ENCODE measurements at regions not wholly inside any gene's neighbourhood (a gene's known extent, or its start where the extent isn't known, plus 50 kb on each side); places are given as distances from the start of the nearest gene placed in this dataset.

DNA sequence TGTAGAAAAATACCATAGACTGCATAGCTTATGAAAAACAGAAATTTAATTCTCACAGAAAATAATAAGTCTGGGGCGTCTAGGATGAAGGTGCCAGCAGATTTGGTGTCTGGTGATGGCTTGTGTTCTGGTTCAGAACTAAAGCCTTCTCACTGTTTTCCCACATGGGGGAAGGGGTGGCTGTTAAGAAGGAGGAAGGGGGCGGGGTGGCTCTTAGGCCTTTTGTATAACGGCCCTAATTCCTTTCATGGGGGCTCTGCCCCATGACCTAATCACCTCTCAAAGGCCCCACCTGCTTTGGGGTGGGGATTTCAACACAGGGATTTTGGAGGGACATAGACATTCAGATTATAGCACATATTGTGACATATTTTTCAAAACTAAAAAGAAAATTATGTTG, 173.2 kb upstream of the TECRL start:
- no peak for DNase-seq (ENCODE audit: low read depth)

DNA sequence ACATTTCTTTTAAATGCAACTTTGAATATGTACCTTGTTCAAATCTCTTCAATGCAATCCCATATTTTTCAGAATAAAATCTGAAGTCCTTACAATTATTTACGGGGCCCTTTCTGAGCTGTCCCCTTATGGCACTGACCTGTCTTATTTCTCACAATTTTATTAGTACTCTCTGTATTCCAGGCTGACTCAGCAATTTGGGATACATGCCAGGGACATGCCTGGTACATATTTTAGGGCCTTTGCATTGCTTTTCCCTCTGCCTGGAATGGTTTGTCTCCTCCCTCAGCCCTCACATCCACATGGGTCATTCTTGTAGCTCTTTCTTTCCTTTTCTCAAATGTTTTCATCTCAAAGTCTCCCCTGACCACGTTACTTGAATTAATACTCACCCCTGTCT, 172.2 kb upstream of the TECRL start:
- DNase-seq (ENCODE audit: low read depth), result peak; percentile 37

DNA sequence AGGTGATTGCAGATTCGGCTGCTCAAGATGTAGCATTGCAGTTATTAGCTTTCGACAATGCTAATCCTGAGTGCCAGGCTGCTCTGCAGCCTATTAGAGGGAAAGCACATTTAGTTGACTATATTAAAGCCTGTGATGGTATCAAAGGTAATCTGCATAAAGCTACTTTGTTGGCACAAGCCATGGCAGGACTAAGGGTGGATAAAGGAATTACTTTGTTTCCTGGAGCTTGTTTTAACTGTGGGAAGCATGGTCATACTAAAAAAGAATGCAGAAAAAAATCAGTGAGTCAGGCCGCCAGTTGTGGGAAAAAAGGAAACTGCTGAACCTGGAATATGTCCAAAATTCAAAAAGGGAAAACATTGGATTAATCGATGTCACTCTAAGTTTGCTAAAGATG, 154.9 kb upstream of the TECRL start:
- DNase-seq (ENCODE audit: low read depth), result no peak

DNA sequence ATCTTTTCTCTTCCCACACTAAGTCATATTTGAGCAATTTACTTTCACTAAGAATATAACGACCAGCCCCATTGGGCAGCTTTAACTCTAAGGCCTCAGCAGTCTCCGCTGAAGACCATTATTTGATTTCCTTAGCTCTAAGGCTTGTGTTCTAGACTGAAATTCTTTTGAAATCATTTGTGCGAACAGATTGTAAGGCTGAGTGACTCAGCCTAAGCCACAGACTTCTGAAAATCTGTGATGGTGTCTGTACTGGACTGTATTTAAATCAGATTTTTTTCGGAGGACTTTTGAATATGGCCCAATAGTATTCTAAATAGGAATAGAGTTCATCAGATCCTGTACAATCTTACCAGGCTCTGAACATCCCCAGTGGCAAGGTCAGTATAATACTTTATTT, 150.3 kb upstream of the TECRL start:
- no peak for DNase-seq (ENCODE audit: low read depth)

DNA sequence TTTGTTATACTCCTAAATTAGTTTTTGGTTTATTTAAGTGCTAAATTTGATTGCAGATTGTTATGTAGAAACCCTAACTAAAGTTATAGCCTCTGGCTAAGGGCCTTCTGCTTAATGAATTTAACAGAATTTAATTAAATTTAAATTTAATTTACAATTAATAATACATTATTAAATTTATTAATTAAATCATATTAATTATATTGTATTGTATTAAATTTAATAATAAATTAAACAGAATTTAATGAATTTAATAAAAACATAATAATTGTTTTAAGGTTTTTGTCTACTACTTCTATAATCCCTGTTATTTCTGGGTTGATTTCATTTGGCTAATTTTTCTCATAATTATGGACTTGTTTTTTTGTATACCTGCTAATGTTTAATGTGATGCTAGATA, 141.9 kb upstream of the TECRL start:
- no peak for DNase-seq (ENCODE audit: low read depth)

DNA sequence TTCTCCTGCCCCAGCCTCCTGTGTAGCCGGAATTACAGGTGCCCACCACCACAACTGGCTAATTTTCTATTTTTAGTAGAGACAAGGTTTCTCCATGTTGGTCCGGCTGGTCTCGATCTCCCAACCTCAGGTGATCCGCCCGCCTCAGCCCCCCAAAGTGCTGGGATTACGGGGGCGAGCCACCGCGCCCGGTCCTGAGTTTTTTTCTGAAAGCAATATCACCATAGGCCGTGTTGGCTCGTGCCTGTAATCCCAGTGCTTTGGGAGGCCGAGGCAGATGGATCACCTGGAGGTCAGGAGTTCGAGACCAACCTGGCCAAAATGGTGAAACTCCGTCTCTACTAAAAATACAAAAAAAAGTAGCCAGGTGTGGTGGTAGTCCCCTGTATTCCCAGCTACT, 136.3 kb upstream of the TECRL start:
- no peak for DNase-seq (ENCODE audit: low read depth)

DNA sequence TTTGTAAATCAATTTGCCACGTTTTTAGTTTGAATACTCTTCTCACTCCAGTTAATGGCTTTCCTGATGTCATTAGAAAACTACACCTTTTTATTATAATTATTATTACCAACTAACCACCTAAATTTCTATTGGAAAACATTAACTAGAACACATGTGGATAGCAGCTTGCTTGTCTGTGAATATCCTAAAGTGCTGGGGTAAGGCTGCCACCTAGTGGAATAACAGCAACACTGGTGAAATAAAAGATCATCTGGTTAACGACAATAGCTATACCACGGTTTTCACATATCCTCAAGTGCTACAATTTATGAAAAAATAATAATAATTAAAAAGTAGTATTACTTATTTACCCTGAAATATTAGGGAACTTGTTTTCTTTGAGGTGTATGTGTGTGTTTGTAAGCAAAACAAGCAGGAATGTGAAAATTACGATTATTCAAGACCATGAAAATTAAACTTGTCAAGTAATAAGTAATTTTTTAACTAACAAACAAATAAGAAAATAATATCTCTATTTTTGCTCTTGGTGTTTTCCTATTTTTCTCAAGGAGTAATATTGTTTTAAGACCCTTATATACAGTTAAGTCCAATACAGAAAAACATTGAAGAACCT, 130.1 kb upstream of the TECRL start:
- peak; percentile 67 for DNase-seq (ENCODE audit: low read depth)

DNA sequence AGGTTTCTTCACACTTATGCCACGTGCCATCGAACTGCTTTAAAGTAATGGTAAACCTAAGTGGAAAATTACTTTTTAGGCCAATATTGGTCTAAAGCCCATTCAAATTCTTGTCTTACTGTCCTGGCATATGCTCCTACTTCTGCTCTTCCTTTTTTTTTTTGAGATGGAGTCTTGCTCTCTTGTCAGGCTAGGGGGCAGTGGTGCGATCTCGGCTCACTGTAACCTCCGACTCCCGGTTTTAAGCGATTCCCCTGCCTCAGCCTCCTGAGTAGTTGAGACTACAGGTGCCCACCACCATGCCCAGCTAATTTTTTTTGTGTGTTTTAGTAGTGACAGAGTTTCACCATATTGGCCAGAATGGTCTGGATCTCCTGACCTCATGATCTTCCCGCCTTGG, 129.0 kb upstream of the TECRL start:
- no peak for DNase-seq (ENCODE audit: low read depth)

DNA sequence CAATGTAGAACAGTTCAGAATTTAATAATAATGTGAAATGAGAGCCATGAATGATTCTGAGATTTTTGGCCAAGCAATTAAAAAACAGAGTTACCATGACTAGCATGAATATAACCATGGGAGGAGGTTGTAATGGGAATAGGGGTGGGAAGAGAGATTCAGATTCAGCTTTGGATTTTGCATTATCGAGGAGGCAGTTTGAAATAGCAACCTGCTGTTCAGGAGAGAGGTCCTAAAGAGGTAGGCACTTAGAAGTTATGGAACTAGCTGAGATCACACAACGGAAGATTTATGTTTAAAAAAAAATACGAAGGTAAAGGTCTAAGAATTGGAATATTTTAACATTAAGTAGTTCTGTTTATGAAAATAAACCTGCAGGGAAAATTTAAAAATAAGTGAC, 124.4 kb upstream of the TECRL start:
- no peak for DNase-seq (ENCODE audit: low read depth)

DNA sequence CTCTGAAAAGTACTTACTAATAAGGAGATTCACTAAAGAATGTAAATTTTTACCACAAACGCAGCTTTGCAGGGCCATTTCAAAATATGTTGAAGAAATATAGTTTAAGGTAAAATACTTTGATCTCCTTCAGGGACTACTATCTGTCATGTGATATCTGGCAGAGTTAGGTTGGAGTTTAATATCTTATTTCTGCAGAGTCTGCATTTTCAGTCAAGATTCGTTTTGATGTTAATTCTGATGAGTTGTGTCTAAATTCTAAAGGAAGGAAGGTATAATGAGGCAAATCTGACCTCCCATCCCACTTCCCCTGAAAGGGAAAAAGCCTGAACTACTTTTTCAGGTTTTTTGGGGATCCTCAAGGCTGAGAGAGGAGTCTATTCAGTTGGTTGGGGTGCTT, 123.9 kb upstream of the TECRL start:
- DNase-seq (ENCODE audit: low read depth), result no peak

DNA sequence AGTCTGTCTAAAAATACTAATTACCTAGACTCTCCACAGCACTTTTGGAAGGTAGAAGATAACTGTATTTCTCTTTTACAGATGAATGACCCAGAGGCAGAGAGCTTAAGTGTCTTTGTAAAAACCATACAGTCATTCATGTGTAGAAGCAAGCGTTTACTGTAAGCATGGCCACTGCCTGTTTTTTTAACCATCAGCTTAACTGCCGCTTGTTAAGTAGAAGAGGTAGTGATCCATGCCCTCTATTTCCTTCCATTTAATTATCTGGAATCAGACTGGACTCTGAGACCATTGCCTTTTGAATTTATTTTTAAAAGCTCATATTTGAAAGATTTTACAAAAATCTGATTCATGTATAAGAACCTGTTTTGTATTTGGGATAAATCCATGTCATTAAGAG, 111.2 kb upstream of the TECRL start:
- no peak for DNase-seq (ENCODE audit: low read depth)

DNA sequence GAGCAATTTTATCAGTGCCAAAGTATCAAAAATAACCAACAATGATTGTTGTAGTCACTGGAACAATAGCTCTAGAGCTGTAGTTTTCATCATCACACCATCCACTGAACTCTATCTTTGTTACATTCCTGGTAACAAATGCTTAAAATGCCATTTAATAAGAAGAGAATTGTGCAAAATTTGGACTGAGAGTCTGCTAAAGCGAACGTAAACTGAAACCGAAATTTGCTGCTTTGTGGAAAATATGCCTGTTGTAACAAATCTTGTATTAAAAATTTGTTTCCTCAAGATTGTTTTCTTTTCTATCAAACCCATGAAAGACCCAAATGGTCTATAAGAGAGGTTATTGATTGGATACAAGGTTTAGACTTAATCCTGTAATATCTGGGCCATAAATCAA, 109.3 kb upstream of the TECRL start:
- no peak for DNase-seq (ENCODE audit: low read depth)

DNA sequence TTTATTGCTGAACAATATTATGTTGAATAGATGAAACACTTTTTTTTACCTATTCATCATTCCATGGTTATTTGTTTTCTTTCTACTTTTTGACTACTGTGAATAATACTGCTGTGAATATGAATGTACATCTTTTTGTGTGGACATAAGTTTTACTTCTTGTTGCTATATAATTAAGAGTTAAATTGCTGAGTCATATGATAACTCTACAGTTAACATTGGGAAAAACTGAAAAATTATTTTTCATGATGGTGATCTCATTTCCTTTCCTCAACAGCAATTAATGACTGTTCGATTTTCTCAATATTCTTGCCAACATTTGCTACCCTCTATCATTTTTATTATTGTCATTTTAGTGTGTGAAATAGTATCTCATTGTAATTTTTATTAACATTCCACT, 106.9 kb upstream of the TECRL start:
- DNase-seq (ENCODE audit: low read depth), result no peak

DNA sequence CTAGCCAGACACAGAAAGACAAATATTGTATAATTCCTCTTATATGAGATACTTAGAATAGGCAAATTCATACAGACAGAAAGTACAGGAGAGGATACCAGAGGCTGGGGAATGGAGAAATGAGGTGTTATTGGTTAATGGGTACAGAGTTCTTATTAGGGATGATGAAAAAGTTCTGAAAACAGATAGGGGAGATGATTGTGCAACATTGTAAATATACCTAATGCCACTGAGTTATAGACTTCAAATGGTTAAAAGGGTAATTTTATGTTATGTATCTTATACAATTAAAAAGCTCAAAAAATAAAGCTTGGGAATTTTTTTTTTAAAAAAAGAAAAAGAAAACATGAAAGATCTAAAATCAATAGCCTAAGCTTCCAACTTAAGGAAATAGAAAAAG, 98.8 kb upstream of the TECRL start:
- no peak for DNase-seq (ENCODE audit: low read depth)

DNA sequence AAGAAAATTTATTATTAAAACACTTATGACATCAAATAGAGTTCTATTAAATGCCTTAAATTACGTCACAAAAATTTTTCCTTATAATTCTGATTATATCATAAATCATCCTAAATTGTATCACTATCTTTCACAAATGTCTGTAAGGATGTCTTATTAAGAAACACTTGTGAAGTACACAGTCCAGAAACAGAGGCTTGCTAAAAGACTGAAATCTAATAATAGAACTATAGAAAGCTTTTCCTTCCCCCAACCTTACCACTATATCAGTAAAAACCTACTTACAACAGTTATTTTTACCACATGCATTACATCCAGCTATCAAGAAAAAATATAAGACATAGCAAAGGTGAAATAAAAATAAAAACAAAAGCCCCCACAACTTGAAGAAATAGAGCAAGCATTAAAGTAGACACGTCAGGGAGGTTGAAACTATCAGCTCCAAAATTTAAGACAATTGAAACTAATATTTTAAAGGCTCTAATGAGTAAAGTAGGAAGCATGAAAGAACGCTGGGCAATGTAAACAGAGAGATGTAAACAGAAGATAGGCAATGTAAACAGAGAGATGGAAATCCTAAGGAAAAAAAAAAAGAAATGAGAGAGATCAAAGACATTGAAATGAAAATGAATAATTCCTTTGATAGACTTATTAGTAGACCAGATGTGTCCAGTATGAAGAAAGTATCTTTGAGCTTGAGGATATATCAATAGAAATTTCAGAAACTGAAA, 94.9 kb upstream of the TECRL start:
- DNase-seq (ENCODE audit: low read depth), result no peak

DNA sequence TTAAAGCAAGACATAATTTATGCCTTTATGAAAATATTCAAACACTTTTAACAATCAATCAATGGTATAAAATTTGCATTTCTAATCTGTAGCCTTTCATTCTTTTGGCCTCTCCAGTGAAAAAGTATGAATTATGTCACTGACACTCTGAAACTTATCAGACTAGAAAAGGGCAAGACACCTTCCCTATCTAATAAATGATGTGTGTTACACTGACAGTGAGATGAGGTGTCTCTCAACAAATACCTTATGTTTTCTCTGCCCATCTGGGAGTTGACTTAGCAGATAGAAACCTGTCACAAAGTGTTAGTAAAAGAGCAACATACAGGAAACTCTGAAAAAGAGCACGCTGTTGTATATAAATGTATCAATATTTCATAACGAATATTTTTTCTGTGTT, 94.2 kb upstream of the TECRL start:
- DNase-seq (ENCODE audit: low read depth), result no peak

DNA sequence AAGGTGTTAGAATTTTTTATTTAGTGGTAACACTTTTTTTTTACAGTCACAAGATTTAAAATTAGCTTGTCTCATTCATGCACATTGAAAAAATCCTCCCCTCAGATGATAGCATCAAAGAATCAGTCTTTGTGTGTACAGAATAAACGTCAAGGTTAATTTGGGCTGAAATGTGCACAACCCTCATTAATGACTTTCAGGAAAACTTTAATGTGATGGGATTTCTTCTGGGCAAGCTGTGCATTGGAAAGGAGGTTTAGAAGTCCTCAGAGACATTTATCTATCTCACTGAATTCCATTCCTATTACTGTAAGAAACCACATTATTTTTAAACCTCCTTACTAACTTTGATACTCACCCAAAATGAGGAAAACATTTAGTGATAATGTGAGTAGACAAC, 88.2 kb upstream of the TECRL start:
- DNase-seq (ENCODE audit: low read depth), result peak; percentile 4

DNA sequence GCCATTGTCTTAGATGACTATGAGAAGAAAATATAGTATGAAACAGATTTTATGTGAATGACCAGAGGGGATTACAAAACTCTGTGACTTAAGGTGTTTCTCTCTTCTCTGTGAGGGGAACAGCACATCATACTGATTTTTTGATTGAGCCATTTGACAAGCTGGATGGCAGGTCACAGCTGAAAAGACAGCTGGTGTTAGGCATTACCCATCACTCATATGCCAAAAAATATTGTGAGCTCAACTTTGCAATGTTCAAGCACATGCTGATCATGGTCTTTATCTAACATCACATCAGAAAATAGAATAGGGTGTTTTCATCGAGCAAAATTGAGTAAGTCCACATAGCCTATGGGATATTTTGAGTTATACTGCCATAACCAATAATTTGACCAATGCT, 86.7 kb upstream of the TECRL start:
- no peak for DNase-seq (ENCODE audit: low read depth)

DNA sequence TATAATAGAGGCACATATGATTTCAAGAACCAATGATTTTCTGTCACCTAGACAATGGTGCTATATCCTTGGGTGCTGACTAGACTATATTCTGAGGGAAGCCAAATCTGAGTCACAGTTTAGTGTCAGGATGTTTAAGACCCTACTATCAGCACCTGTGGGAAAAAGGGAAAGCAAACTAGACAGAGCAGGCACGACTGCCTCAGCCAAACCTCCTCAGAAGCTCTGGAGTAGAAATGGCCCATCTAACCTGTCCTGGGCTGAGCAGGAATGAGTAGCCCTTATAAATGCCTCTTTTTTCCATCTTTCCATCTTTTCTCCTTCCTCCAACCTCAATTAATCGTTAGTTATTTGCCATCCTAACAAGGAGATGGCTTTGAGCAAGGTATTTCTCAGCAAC, 80.4 kb upstream of the TECRL start:
- no peak for DNase-seq (ENCODE audit: low read depth)

DNA sequence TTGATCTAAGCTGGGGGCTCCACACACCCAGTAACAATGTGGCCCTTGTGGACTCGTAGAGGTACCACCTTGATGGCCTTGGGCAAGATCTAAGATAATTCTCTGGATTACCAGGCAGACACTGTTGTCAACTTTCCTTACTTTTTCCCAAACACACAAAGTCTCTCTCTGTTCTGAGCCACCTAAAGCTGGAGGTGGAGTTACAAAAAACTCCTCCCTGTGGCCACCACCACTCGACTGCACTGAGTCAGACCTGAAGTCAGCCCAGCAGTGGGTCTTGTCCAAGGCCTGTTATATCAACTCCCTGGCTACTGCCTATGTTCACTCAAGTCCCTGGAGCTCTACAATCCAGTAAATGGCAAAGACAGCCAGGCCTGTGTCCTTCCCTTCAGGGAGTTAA, 70.1 kb upstream of the TECRL start:
- no peak for DNase-seq (ENCODE audit: low read depth)

DNA sequence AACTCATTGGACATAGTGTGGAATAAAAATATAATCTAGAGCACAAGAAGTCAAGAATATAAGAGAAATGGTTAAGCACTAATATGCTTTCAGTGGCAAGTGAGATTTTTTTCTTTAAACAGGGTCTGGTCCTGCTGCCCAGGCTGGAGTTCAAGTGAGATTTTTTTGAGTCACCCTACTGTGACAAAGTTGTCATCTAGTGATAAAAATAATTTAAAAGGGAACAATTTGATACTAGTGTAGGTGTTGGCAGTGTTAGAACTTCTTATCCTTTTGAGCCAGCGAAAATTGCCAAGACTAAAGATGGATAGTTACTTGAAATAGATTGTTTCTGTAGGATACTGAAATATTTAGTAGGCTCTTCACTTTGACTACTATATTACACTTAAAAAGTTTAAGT, 67.9 kb upstream of the TECRL start:
- no peak for DNase-seq (ENCODE audit: low read depth)

DNA sequence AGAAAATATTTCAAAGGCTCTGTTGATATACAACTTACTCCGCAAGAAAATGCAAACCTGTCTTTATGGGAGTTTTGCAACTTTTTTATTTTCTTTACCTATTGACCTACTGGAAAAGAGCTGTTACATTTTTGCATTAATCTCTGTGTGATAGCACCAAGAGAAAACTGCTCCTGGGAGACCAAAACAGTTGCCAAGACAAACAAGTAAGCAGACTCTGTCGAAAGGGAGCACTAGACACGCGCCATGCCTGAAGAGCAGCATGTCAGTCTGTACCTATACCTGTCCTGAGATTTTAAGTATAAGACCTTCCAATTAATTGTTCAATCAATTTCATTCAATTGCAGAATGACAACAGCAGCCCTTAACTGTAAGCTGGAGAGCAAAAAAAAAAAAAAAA, 56.0 kb upstream of the TECRL start:
- peak; percentile 3 for DNase-seq (ENCODE audit: low read depth)

DNA sequence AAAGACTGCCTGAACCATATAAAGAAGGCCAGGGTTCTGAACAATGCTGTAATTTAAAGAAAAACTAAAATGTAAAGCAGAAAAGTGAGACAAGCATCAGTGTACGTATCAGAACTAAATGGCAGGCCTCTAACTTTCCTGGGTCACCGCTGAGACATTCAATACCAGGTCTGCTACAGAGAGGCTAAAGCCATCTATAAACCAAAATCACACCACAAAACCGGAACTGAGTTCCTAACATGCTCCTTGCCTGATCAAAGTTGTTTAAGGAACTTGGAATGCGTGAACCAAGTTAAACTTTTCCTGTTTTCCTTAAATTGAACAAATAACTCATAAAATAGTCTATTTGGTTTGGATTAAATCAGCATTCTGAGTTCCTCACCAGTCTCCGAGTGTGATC, 55.3 kb upstream of the TECRL start:
- no peak for DNase-seq (ENCODE audit: low read depth)
